ENCODE measurements at regions not wholly inside any gene's neighbourhood (a gene's known extent, or its start where the extent isn't known, plus 50 kb on each side); places are given as distances from the start of the nearest gene placed in this dataset.

DNA sequence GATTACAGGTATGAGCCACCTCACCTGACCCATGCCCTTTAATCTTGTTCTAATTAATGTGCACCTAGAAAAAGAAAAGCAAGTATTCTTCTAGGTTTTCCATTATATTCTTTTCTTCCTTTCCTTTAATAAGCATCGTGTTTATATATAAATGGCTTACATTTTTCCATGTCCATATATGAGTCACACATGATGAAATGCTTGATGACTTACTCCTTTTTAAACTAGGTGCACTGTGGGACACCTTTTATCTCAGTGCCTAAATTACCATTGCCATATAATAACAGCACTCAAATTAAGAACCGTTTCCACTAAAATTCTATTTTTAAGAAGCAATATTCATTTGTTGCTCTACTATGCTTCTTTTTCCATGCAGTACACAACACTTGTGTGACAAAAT, 363.3 kb downstream of the LIG4 start:
- H3K4me1 Mint-ChIP-seq: no peaks in the 10 kb centered on the region
- H3K36me3 Mint-ChIP-seq: no peaks in the 10 kb centered on the region
- H3K27ac Mint-ChIP-seq: no peak overlapping the region
- no peak for DNase-seq (ENCODE audit: low spot score in 2 of 2)
- no peak overlapping the region for H3K4me3 Mint-ChIP-seq
- peaks cover 3% of the 10 kb centered on the region for H3K9me3 Mint-ChIP-seq
- no peak for ATAC-seq

DNA sequence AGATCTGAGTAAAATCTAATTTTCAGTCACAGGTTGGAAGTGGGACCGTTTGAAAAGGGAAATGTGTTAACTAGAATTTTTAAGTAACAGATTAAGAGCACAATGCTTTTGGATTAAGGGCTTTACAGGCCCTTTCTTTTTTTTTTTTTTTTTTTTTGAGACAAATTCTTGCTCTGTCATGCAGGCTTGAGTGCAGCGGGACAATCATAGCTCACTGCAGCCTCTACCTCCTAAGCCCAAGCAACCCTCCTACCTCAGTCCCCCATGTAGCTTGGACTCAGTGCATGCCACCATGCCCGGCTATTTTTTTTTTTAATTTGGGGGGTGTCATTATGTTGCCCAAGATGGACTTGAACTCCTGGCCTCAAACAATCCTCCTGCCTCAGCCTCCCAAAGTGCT, 363.7 kb downstream of the LIG4 start:
- no peaks in the 10 kb centered on the region for H3K36me3 Mint-ChIP-seq

DNA sequence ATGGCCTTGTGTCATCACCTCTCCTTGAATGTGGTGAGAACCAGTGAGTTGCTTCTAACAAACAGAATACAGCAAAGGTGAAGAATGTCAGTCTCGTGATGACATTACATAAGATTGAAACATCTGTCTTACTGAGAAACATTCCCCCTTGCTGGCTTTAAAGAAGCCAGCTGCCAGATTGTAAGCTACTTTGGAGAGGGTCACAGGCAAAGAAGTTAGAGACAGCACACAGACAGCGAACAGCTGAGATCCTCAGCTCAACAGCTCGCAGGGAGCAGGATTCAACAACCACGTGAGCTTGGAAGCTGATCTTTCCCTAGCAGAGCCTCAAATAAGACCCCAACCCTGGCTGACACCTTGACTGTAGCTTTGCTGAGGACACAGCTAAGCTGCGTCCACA, 367.9 kb downstream of the LIG4 start:
- no peaks in the 10 kb centered on the region for H3K36me3 Mint-ChIP-seq
- DNase-seq (ENCODE audit: low spot score in 2 of 2) (no peak), ATAC-seq (no peak)
- no peak overlapping the region for H3K4me3 Mint-ChIP-seq
- no peaks in the 10 kb centered on the region for H3K4me1 Mint-ChIP-seq
- H3K27ac Mint-ChIP-seq: no peak overlapping the region
- H3K9me3 Mint-ChIP-seq: peaks cover 3% of the 10 kb centered on the region

More for the DNA sequence above, 363.7 kb downstream of the LIG4 start:
- Mint-ChIP-seq H3K27ac (no peak overlapping the region), H3K4me1 (no peaks in the 10 kb centered on the region), H3K9me3 (peaks cover 3% of the 10 kb centered on the region), H3K4me3 (no peak overlapping the region)
- DNase-seq (ENCODE audit: low spot score in 2 of 2) (no peak), ATAC-seq (no peak)

DNA sequence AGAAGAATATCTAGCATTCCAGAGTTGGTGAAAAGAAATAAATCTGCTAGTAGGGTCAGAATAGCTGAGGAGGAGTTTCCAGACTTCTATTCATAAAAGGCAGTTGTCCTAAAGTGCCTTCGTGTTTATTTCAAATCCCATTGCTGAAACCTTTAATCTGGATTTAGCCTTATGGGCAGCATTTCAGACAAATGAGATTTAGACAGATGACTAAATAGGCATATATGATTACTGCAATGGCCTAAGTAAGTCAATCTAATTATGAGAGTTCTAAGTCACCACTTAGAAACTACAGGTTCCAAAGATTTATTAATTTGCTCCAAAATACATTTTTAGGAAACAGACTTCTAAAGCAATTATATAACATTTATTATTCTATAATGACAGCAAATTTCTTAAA, 368.7 kb downstream of the LIG4 start:
- ATAC-seq: no peak
- DNase-seq (ENCODE audit: low spot score in 2 of 2): no peak
- Mint-ChIP-seq H3K4me1 (no peaks in the 10 kb centered on the region), H3K4me3 (no peak overlapping the region), H3K36me3 (no peaks in the 10 kb centered on the region), H3K9me3 (peaks cover 3% of the 10 kb centered on the region), H3K27ac (no peak overlapping the region)

DNA sequence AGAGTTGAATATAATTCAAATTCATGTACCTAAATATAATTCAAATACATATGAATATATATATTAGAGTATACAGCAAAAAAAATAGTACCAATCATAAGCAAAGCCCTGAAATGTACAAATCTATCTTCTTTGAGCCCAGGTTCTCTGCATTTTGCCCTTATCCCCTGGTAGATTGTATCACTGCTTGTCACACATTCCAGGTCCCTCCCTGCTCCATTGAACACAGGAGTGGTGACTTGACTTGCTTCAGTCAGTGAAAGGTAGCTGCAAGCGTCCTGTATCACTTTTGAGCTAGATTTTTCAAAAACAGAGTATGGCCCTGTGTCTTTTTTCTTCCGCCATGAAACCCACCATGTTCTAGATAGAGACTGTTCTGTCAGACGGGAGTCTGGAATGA, 369.4 kb downstream of the LIG4 start:
- Mint-ChIP-seq H3K9me3 (peaks cover 3% of the 10 kb centered on the region), H3K36me3 (no peaks in the 10 kb centered on the region), H3K4me3 (no peak overlapping the region), H3K4me1 (no peaks in the 10 kb centered on the region), H3K27ac (no peak overlapping the region)
- DNase-seq (ENCODE audit: low spot score in 2 of 2) (no peak), ATAC-seq (no peak)

DNA sequence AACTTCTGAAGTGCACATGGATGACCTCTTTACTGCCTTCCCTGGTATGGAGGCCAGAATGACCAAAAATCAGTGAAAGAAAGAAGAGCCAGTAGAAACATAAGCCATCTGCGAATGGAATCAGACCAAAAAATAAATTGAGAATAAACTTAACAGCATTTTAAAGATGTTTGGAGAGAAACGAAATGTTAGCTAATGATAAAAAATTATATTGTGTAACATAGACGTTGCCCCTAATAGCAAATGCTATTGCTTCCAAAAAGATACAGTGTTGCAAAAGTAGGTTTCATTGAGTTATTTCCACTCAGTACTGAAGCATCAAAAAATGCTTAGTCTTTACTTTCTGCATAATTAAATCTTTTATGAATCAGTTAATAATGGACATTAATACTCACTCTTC, 371.7 kb downstream of the LIG4 start:
- ATAC-seq: no peak

DNA sequence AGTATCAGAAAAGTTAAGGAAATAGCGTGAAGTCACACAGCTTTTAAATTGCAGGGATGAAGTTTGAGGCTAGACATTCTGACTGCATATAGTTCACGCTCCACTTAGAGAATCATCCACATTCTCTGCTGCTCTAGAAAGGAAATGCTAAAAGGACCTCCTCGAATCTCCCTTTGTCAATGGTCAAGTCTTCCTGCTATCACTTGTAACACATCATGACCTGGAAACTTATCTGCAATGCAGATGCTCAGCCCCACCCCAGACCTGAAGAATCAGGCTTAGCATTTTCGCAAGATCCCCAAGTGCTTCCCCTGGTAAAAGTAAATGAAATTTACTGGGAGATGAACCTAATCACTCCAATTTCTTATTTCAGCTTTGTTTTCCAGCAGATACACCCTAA, 372.1 kb downstream of the LIG4 start:
- H3K9me3 Mint-ChIP-seq: peaks cover 3% of the 10 kb centered on the region
- no peaks in the 10 kb centered on the region for H3K4me1 Mint-ChIP-seq
- no peak for DNase-seq (ENCODE audit: low spot score in 2 of 2)
- no peaks in the 10 kb centered on the region for H3K36me3 Mint-ChIP-seq
- ATAC-seq: no peak
- H3K4me3 Mint-ChIP-seq: no peak overlapping the region
- no peak overlapping the region for H3K27ac Mint-ChIP-seq

More for the DNA sequence above, 371.7 kb downstream of the LIG4 start:
- no peak overlapping the region for H3K27ac Mint-ChIP-seq
- H3K4me1 Mint-ChIP-seq: no peaks in the 10 kb centered on the region
- H3K36me3 Mint-ChIP-seq: no peaks in the 10 kb centered on the region
- H3K9me3 Mint-ChIP-seq: peaks cover 3% of the 10 kb centered on the region
- H3K4me3 Mint-ChIP-seq: no peak overlapping the region
- DNase-seq (ENCODE audit: low spot score in 2 of 2): no peak

DNA sequence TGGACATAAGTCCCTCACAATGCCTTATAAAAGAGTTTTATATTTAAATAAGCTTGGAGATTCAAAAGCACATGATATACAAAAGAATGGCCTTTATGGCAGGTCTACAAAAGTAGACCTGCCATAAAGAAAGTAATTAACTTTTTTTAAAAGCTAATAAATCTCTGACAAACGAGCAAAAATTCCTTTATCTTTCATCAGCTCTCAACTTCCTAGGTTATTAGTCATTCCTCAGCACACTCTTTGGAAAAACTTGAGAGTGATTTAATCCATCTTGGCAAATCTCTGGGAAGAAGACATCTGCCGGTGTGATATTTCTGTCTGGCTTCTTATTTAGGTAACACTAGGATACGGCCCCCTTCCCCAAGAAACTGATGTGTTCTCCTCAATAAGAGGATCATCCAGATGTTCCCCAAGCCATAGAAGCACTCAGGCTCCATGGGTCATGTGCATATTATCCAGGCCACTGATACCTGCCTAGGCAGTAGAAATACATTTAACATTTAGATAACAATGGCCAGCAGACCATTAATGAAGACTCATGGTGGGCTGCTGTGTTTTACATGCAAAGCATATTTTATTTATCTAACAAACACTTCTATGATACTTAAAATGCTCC, 372.7 kb downstream of the LIG4 start:
- no peaks in the 10 kb centered on the region for H3K36me3 Mint-ChIP-seq
- H3K27ac Mint-ChIP-seq: no peak overlapping the region
- ATAC-seq (no peak), DNase-seq (ENCODE audit: low spot score in 2 of 2) (no peak)
- H3K4me3 Mint-ChIP-seq: no peak overlapping the region
- H3K4me1 Mint-ChIP-seq: no peaks in the 10 kb centered on the region
- peaks cover under 1% of the 10 kb centered on the region for H3K9me3 Mint-ChIP-seq

DNA sequence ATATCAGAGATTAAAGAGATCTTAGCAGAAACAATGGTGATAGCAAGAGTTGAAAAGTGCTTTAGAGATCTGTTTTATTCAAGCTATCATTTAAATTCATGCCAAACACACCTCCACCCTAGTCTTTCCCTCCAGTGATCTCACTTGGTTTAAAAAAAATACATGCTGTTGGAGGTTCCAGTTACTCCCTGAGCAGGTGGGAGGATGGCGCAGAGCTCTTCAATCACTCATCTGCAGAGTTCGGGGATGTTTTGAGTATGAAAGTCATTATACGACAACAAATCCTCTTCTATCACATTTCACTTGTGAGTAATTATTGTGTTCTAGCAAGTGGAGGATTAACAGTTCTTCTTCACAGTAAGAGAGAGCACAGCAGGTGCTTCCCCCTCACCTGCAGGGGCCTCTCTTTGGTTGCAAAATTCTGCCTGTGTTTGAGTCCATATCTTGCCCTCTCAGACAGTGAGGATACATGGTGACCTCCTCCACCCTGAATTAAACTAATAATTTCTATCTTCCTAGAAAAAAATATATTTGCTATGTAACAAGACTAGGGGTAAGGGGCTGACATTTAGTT, 376.7 kb downstream of the LIG4 start:
- Mint-ChIP-seq H3K9me3 (no peaks in the 10 kb centered on the region), H3K36me3 (no peaks in the 10 kb centered on the region), H3K4me1 (no peaks in the 10 kb centered on the region), H3K27ac (no peak overlapping the region), H3K4me3 (no peak overlapping the region)
- no peak for ATAC-seq
- no peak for DNase-seq (ENCODE audit: low spot score in 2 of 2)

DNA sequence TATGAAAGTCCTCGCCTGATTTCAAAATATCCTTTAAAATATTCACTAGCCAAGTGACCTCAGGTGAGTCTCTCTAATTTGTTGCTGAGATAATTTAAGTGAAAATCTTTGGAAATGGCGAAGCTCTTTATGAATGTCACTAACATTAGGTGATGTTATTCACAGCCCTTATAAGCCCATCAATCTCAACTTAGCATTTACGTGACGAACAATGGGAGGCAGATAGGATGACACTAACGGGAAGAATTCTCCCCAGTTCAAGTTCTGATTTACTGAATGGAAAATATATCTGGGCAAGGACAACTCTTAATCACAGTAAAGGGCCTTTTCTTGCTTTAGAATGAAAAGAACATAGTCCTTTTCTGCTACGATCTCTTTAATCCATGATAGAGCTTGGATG, 378.7 kb downstream of the LIG4 start:
- H3K27ac Mint-ChIP-seq: no peak overlapping the region

DNA sequence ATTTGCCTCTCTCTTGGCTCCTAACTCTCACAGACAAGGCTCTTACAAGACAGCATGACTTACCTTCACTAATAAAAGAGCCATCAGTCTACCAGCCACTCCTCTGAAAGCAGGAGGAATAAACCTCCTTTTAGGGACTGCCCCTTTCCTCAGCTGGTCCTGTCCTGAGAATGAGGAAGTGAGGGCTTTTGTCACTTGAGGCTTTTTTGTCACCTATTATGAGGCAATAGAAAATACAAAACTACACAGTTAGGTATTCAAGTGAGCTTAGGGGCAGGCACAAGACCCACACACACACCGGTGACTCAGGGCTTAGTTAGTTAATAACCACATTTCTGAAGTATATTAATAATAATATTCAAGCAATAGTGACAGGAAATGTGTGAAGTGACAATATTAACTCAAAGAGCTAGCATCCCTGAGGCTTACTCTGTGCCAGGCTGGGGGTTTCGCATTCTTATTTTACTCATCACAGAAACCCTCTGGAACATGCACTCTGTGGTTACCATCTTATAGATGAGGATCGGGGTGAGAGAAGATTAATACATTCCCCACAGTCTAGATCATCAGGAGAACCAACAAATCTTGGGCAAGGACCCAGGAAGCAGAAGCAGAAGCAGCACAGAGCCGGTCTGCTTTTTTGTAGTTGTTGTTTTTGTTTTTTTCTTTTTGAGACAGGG, 379.9 kb downstream of the LIG4 start:
- no peak for ATAC-seq
- H3K9me3 Mint-ChIP-seq: peaks cover 10% of the 10 kb centered on the region
- H3K4me1 Mint-ChIP-seq: no peaks in the 10 kb centered on the region
- H3K27ac Mint-ChIP-seq: no peak overlapping the region
- DNase-seq (ENCODE audit: low spot score in 2 of 2): no peak
- no peak overlapping the region for H3K4me3 Mint-ChIP-seq
- H3K36me3 Mint-ChIP-seq: no peaks in the 10 kb centered on the region

More for the DNA sequence above, 378.7 kb downstream of the LIG4 start:
- DNase-seq (ENCODE audit: low spot score in 2 of 2) (no peak), ATAC-seq (no peak)
- Mint-ChIP-seq H3K4me3 (no peak overlapping the region), H3K4me1 (no peaks in the 10 kb centered on the region), H3K9me3 (peaks cover 10% of the 10 kb centered on the region), H3K36me3 (no peaks in the 10 kb centered on the region)

DNA sequence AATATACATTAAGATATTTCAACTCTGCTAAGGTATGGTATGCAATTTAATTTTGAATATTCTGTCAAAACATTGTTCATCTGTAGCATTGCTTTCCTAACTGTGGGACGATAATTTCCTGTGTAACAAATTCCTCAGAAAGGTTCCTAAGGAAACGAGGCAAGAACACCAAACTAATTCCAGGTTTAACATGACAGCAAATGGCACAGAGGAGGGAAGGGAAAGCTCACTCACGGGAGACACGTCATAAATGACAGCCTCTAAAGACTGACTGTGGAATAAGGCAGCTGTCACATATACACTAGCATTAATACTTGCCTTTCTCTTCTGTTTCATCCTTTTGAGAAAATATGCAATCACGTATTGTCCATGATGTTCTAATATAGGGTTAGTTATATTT, 380.6 kb downstream of the LIG4 start:
- peaks cover 13% of the 10 kb centered on the region for H3K9me3 Mint-ChIP-seq
- no peaks in the 10 kb centered on the region for H3K36me3 Mint-ChIP-seq
- no peak overlapping the region for H3K27ac Mint-ChIP-seq
- H3K4me3 Mint-ChIP-seq: no peak overlapping the region
- DNase-seq (ENCODE audit: low spot score in 2 of 2) (no peak), ATAC-seq (no peak)
- H3K4me1 Mint-ChIP-seq: no peaks in the 10 kb centered on the region

DNA sequence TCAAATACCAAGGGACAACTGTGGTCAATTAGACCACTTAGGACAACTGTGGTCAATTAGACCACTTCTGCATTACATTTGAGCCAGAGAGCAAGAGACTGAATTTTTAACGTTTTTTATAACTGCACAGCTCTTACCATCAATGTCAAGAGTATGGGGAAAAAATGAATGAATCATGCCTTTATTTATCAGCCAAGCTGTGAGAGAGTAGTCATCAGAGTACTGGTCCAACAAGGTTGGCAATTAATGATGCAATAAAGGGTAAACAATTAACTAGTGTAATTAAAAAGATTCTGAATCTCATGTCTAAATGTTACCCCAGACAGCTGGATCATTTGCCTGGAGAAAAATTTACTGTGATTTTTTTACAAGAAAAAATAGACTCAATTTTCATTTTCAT, 381.1 kb downstream of the LIG4 start:
- H3K36me3 Mint-ChIP-seq: no peaks in the 10 kb centered on the region
- ATAC-seq (no peak), DNase-seq (ENCODE audit: low spot score in 2 of 2) (no peak)
- H3K4me3 Mint-ChIP-seq: no peak overlapping the region
- no peak overlapping the region for H3K27ac Mint-ChIP-seq
- peaks cover 13% of the 10 kb centered on the region for H3K9me3 Mint-ChIP-seq
- H3K4me1 Mint-ChIP-seq: no peaks in the 10 kb centered on the region

DNA sequence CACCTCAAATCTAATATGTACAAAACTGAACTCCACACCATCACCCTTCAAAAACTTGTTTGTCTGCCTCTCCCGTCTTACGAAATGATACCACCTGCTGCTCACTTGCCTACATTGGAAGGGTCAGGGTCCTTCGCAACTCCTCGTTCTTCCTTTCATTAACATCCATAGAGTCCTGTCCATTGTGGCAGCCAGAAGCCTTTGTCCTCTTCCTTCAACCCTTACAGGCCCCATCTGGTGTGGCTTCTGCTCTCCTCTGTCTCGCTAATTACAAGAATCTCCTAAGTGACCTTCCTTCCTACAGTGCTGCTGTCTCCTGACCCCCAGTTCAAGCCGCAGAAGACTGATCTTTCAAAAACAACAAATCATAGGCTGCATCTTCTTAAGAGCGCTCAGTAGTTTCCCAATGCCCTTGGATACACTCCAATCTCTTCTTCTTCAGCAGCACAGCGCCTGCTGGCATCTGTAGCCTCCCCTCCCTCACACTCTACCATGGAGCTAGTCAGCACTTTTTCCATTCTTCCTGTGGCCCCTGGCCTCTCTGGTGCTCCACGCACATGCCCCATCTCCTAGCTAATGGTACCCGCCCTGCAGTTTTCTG, 382.7 kb downstream of the LIG4 start:
- Mint-ChIP-seq H3K27ac (no peak overlapping the region), H3K36me3 (no peaks in the 10 kb centered on the region), H3K4me1 (no peaks in the 10 kb centered on the region), H3K4me3 (no peak overlapping the region), H3K9me3 (peaks cover 13% of the 10 kb centered on the region)
- DNase-seq (ENCODE audit: low spot score in 2 of 2) (no peak), ATAC-seq (no peak)

DNA sequence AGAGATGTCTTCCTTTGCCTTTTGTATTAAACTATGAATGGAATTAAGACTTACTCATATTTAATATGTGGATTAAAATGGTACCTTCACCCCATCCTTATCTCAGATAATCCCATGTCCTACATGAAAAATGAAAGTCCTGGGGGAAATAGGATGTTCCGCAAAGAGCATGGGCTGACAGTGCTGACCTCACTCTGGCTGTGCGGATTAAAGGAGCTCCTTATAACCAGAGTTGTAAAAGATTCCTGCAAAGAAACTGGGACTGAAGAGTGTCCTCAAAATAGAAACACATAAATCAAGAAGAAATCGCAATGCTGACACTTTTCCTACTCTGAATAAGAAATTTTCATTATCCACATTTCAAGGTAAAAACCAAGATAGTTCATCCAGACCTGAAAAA, 384.5 kb downstream of the LIG4 start:
- H3K9me3 Mint-ChIP-seq: peaks cover 16% of the 10 kb centered on the region
- no peak for ATAC-seq
- no peaks in the 10 kb centered on the region for H3K4me1 Mint-ChIP-seq
- H3K4me3 Mint-ChIP-seq: no peak overlapping the region
- DNase-seq (ENCODE audit: low spot score in 2 of 2): no peak
- H3K36me3 Mint-ChIP-seq: no peaks in the 10 kb centered on the region
- no peak overlapping the region for H3K27ac Mint-ChIP-seq

Measured in stimulated activated effector memory CD8-positive, alpha-beta T cell treated with anti-CD3 and anti-CD28 coated beads, Interleukin-12 subunit alpha, Interleukin-12 subunit beta, amount 100 ng/mL, for 72 hours (primary cell).